NCI-H187 treated with DMSO at 0.1 percent for 48 hours (cell line): ENCODE measurements at regions not wholly inside any gene's neighbourhood (a gene's known extent, or its start where the extent isn't known, plus 50 kb on each side); places are given as distances from the start of the nearest gene placed in this dataset.

Source experiments
- DNase-seq: peaks from one replicate; lab custom pipeline; 2025; lab: John Stamatoyannopoulos, UW

DNA sequence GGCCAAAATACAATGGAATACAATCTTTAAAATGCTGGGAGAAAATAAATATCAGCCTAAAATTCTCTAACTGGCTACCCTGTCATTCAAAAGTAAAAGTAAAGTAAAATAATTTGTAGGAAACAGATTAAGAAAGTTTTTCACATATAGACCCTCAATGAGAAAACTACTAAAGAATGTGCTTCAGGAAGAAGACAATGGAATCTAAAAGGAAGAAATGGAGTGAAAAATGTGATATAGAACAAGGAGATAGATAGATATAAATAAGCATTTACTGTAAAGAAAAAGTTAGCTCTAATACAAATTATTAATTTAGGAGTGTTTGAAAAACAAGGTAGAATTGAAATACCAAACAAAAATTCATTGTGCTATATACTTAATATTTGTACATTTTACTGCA is 368.6 kb upstream of the MPDZ start:
- no peak for DNase-seq

DNA sequence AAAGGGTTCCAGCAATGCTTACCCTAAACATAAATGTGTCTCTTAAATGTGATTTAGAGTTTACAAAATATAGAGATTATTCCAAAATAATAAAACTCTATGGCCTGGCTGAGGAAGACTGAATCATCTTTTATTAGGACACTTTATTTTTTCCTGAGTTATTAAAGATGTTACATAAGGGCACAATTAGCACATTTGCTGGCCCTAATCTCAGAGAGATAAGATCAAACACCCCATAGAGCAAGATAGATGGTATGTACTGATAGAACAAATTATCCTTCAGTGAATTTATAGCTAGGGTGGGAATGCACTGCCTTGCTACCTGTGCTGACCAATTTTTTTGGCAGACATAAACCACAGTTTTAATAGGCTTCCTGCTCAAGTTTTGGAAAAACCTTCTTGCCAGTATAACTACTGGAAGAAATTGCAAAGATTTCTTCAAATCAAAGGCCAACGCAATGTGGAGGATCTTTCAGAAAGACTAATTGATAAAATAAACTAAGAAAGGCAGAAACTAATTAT is 367.1 kb upstream of the MPDZ start:
- DNase-seq, result no peak

GRCh38 chr9:13645557-13645956 is 366.1 kb upstream of the MPDZ start:
- DNase-seq, result no peak

- DNase-seq, result no peak
Measured at GRCh38 chr9:13644675-13645074, 365.2 kb upstream of the MPDZ start.

DNA sequence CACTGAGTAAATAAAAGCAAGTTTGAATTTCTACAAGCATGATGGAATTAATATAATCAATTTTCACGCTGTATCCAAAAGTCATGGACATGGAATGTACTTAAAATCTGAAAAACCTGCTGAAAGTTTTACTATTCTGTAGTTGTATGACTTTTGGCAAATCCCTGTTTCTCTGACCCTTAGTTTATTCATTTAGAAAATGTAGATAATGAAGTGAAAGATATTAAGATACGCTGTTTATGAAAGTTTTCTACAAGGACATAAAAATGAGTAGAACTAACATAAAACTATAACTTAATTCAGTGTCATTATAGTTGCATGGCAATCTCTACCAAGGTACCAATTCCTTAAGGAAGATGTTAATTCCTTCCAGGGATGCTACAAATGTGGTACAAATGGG is 363.2 kb upstream of the MPDZ start:
- DNase-seq, result no peak

DNA sequence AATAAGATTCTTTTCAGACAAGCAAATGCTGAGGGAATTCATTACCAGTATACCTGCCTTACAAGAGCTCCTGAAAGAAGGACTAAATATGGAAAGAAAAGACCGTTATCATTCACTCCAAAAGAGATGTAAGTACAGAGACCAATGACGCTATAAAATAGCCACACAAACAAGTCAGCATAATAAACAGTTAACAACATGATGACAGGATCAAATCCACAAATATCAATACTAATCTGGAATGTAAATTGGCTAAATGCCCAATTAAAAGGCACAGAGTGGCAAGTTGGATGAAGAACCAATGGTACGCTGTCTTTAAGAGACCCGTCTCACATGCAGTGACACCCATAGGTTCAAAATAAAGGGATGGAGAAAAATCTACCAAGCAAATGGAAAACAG is 349.6 kb upstream of the MPDZ start:
- no peak for DNase-seq

GRCh38 chr9:13628526-13628925 is 349.0 kb upstream of the MPDZ start:
- DNase-seq, result no peak

- no peak for DNase-seq
Measured at GRCh38 chr9:13627502-13627901, 348.0 kb upstream of the MPDZ start.

DNA sequence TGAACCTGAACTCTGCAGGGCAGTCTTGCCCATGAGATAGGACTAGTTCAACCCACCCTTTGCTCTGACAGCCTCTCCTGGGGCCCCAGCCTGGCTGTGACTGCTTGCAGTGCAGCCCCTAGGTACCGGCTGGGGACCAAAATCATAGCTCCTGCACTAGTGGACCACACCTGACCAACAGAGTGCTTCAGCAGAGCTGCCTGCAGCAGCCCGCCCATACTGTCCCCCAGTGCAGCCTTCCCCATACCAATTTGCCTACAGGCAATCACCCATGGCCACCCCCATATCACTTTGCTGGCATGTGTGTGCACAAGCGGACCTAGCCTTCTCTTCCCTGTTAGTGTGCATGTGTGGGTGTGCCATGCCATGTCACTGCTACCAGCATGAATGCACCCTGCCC is 347.6 kb upstream of the MPDZ start:
- DNase-seq, result no peak

DNA sequence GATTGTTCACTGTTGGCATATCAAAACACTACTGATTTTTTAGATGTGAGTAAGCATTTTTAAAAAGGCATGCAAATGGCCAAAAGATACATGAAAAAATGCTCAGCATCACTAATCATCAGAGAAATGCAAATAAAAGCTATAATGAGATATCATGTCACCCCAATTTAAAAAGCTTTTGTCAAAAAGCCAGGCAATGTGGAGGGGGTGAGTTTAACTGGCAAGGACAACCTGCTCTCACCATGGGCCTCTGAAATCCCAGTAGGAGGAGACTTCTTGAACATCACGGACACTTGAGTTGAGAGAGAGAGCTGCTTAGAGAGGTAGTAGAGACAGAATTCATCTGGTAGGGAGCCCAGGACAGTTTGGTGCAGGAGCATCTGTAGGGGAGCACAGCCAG is 347.1 kb upstream of the MPDZ start:
- DNase-seq, result no peak

DNA sequence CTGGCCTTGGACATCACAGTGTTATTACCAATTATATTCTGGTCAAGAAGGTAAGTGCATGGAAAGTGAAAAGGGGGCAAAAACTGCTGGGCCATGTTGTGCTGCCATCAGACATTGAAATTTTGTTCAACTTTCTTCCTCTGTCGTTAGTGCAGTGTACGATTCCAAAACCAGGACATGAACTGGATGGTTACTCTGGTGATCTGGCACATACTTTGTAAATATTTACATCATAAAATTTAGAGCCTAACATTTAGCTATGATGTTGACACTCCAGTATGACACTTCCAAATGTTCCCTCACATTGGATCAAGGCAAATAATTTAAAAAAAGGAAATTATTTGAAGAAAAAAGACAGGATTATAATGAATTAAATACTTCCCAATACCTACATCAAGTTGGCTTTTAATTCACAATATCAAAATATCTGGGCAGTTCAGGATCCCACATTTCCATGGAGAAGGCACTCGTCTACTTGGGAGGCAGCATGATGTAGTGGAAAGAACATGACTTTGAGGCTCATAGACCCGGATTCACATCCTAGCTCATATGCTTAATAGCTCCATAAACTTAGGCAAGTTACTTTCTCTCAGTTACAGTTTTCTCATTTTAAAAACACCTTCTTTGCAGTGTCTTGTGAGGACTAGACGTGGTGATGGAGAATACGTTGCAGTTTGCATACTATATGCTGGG is 342.5 kb upstream of the MPDZ start:
- DNase-seq, result no peak

DNA sequence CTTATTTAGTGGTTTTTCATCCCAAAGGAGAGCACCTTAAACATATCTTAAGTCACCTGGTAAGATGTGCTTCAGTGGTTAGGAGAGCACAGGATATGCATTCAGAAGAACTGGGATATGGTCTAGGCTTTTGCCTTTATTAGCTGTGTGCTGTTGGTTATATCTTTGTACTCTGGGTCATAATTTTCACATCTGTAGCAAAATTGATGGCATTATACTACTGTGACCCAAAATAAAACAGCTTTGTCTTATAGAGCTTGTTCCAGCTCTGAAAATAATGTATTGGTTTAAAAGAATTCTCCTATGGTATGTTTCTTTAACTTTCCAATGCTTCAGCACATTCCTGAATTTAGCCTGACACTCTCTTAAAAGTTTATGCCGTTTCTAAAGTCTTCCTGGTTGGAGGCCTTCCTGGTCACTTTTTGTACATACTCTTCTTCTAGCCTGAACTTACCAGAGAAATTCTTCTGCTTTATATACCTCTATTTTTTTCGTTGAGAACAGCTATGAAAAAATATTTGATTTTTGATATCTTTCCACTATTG is 337.1 kb upstream of the MPDZ start:
- DNase-seq, result no peak

DNA sequence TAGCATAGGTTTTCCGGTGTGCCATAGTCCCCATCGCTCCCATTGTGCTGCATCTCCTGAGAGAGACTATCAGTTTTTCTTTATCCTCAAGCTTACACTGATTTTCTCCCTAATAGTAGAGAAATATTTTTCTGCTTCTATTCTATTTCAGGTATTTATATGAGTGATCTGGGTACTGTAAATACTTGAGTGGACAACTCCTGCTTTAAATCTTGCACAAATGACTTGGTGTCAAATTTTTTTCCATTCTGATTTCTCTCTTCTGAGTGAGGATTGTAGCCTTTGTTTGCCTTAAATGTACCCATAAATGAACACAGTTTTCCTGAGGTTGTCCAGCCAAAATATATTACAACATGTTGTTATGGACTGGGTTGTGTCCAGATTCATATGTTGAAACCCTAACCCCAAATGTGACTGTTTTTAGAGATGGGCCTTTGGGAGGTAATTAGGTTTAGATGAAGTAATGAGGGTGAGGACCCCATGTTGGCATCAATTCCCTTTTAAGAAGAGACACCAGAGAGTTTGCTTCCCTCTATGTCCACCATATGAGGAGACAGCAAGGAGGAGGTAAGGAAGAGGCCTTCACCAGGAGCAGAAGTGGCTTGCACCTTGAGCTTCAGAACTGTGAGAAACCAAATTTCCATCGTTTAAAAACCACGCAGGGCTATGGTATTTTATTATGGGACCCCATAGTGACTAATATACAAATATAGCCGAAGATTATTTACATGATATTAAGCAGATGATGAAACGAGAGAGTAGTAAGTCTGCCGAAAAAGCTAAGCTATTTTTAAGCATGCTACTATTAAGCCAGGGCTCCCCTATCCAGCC is 336.4 kb upstream of the MPDZ start:
- no peak for DNase-seq

GRCh38 chr9:13614060-13614459 is 334.6 kb upstream of the MPDZ start:
- no peak for DNase-seq

DNA sequence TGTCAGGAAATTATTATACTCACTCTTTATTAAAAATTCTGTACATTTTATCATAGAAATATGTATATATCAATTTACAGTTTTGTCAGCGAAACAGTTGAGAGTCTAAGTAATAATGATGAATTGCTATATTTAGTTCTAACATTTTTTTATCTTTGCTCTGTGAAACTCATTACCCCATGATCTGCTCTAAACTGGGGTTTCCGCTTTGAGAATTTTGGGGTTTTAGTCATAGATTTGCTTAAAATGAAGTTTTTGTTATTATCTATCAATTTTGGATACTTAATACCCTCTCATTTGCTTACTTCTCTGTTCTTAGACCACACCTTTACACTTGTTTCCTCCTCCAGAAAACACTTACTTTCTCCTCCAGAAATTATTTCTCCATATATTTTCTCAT is 333.8 kb upstream of the MPDZ start:
- DNase-seq, result no peak

DNA sequence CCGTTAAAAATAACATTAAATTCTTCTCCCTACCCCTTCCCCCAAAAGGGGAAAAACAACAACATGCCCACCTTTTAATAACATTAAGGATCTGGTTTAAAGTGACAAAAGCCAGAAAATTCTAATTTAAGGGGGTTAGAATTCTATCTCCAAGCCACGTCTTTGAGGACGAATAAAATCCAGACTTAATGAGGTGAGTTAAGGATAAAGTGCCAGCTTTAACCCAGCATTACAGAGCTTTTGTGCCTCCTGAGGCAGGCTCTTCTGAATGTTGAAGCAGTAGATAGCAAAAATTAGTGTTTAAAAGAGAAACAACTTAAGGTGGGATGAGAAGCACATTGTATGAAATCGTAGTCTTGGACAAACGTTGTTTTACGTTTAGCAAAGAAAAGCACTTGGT is 329.0 kb upstream of the MPDZ start:
- no peak for DNase-seq

DNA sequence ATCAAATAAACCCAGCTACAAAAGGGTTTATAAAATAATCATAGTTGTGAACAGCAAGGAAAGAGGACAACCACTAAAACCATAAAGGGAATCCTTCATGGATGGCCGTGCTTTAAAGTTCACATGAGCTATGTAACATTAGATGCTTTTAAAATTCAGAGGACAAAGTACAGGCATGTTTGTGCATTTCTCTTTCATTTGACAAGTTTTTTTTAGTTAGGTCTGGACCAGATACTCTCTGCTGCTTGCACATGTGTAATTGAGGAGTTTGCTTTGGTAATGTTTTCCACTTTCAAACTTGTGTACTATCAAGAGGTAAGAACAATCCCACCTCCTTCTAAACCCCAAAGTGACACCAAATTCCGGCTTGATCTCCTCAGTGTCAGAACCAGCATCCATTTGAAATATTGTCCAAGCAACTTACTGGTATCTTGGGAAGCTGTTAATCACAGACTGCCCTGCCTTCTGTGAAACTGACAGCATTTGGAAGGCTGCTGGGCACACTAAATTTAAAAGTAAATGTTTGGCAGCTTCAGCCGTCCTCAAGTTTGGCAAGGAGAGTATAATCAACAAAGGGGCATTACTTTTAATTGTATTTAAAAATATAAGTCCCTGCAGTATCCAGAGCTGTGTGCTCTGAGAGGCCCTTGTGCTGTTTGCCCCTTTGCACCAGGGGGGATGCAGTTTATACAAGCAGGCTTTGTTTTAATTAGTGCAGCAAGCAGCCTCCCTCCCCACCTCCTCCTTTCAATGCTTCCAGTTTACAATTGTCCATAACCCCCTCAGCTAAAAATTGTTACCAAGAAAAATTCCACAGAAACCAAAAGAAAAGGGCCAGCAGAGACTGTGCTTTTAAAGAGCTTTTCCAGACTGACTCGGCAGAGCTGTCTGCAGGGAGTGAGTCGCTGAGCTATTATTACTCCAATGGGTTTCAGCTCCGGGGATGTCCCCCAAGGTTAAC is 328.3 kb upstream of the MPDZ start:
- no peak for DNase-seq

- no peak for DNase-seq
Measured at GRCh38 chr9:13606586-13606985, 327.1 kb upstream of the MPDZ start.

DNA sequence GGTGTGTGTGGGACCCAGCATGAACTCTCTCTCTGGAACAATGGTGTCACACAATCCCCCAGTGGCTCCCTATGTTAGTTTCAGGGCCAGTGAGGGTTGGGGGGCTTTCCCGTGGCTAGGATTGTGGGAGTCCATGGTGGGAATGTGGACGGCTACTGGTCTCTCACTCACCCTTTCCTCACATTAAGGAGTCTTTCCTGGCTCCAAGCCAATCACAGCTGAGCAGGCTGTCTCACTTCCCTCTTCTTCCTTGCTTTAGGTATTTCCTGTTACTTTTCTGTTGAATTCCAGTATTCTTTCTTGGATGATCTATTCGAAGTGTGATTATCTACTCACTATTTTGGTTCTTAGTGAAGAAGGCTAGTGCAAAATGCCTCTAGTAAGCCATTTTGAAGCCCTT is 324.4 kb upstream of the MPDZ start:
- DNase-seq, result no peak

GRCh38 chr9:13598738-13599137 is 319.2 kb upstream of the MPDZ start:
- DNase-seq, result no peak

DNA sequence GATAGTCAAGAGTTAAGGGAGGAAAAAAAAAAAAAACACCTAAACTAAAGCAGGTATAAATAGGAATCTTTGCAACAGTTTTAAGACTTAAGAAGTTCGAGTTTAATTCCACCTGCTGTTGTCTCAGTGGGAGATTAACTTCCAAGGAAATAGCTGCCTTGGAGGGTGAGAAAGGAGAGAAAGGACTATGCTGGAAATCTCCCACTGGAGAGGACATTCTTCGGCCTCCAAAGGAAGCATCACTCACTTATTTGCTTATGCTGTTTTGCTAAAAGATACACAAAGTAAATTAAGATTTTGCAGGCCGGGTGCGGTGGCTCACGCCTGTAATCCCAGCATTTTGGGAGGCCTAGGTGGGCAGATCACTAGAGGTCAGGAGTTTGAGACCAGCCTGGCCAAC is 317.9 kb upstream of the MPDZ start:
- no peak for DNase-seq

- no peak for DNase-seq
Measured at GRCh38 chr9:13597004-13597403, 317.5 kb upstream of the MPDZ start.
